Testis (tissue), 2 donors: ENCODE measurements at regions not wholly inside any gene's neighbourhood (a gene's known extent, or its start where the extent isn't known, plus 50 kb on each side); places are given as distances from the start of the nearest gene placed in this dataset.
"Not testable (repeated sequence)": the region's sequence is repeated elsewhere in the genome, so short reads cannot be mapped to it uniquely, and the experiment has no call there.

Source experiments
- DNase-seq: peaks from one replicate; pipeline ENCODE4 v3.0.0-alpha.2; 2019
- H3K27ac ChIP-seq, 2 donors: fragments of 200-600 bp; sonication (generic); one replicate each; pipeline ENCODE4 v1.5.1; 2019
- H3K27me3 ChIP-seq: fragments of 200-600 bp; sonication (generic); one replicate; pipeline ENCODE4 v1.5.1; 2019
- H3K36me3 ChIP-seq: fragments of 200-600 bp; sonication (generic); one replicate; pipeline ENCODE4 v1.5.1; 2017; ENCODE audit warnings: low read depth; ENCODE audit errors: missing control alignments
- H3K4me1 ChIP-seq: fragments of 200-600 bp; sonication (generic); one replicate; pipeline ENCODE4 v1.5.1; 2019
- H3K4me3 ChIP-seq, 2 donors: fragments of 200-600 bp; sonication (generic); one replicate each; pipeline ENCODE4 v1.5.1; 2017 to 2019
- H3K9me3 ChIP-seq: fragments of 200-600 bp; sonication (generic); one replicate; pipeline ENCODE4 v1.5.1; 2017
- POLR2A ChIP-seq: fragments of 450-650 bp; IDR thresholded peaks from one replicate; pipeline ENCODE4 v1.6.1; 2017; ENCODE audit warnings: antibody characterized with exemption, mild to moderate bottlenecking, moderate library complexity
- WGBS, 2 donors: methylation state at CpG; one replicate each; pipeline ENCODE4 v1.1.5; 2018; 5-methylcytosine and 5-hydroxymethylcytosine counted together
- intact Hi-C: fragments of 100-400 bp; cut with DNase I; formaldehyde crosslinking; loops from one replicate; pipeline ENCODE4 v1.15.1; 2023; ENCODE audit warnings: low total_unique reads
- TF ChIP-seq, protein P1 (sequence below), 3 experiments: fragments of 450-650 bp in 2 of 3; fragments of 200-600 bp in 1 of 3; sonication (generic) in 1 of 3; IDR thresholded peaks; one replicate each; pipeline ENCODE4 v1.5.1; 2016 to 2019; ENCODE audit warnings: antibody characterized with exemption in 3 of 3, mild to moderate bottlenecking in 2 of 3, moderate library complexity in 1 of 3

DNA sequence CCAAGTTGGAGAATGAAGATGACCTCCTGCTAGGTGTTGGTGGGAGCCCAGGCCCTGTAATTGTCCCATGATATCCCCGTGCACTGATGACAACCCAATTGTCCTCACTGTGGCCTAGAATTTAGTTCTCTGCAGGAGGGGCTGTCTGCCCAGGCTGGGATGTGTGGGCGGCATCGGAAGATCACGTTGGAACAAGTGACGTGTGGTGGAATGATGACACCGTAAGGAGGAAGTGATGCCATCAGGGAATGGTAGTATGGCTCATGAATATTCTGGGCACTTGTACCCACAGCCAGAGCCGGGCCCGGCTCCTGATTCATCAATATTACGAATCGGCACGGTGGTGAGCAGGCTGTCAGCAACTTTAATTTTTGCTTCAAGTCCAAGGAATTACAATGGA is 111.6 kb downstream of the MIAT start:
- Histone ChIP-seq H3K4me1 (peaks cover under 1% of the 10 kb centered on the region), H3K27me3 (no peaks in the 10 kb centered on the region), H3K27ac (no peak overlapping the region), H3K36me3 (no peaks in the 10 kb centered on the region), H3K9me3 (no peaks in the 10 kb centered on the region), H3K4me3 (no peak overlapping the region)
- intact Hi-C loops: loop anchor here (10.0 kb wide), 1 partner anchor 616 kb away; no protein-coding TSS in a partner anchor
- WGBS, 2 donors: 81 to 85% methylated on average over 10 to 11 of the region's 11 CpGs
- TF ChIP-seq POLR2A: no peak
- TF ChIP-seq, protein P1, sequence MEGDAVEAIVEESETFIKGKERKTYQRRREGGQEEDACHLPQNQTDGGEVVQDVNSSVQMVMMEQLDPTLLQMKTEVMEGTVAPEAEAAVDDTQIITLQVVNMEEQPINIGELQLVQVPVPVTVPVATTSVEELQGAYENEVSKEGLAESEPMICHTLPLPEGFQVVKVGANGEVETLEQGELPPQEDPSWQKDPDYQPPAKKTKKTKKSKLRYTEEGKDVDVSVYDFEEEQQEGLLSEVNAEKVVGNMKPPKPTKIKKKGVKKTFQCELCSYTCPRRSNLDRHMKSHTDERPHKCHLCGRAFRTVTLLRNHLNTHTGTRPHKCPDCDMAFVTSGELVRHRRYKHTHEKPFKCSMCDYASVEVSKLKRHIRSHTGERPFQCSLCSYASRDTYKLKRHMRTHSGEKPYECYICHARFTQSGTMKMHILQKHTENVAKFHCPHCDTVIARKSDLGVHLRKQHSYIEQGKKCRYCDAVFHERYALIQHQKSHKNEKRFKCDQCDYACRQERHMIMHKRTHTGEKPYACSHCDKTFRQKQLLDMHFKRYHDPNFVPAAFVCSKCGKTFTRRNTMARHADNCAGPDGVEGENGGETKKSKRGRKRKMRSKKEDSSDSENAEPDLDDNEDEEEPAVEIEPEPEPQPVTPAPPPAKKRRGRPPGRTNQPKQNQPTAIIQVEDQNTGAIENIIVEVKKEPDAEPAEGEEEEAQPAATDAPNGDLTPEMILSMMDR (IDR thresholded peaks at IDR 0.05): no peak
- no peak for DNase-seq

- H3K27me3 ChIP-seq: no peaks in the 10 kb centered on the region
- no peak for DNase-seq
- TF ChIP-seq, protein P1 (IDR thresholded peaks at IDR 0.05): no peak
- no peak for TF ChIP-seq POLR2A
- intact Hi-C loops: loop anchor here (10.0 kb wide), 1 partner anchor 615 kb away; no protein-coding TSS in a partner anchor
- H3K4me1 ChIP-seq: no peaks in the 10 kb centered on the region
- no peaks in the 10 kb centered on the region for H3K36me3 ChIP-seq
- 60 to 84% methylated on average over 1 of the region's 1 CpG for WGBS, 2 donors
- H3K4me3 ChIP-seq: no peak overlapping the region
- no peaks in the 10 kb centered on the region for H3K9me3 ChIP-seq
- H3K27ac ChIP-seq: no peak overlapping the region
Measured at GRCh38 chr22:26769663-26770062, 112.3 kb downstream of the MIAT start.

DNA sequence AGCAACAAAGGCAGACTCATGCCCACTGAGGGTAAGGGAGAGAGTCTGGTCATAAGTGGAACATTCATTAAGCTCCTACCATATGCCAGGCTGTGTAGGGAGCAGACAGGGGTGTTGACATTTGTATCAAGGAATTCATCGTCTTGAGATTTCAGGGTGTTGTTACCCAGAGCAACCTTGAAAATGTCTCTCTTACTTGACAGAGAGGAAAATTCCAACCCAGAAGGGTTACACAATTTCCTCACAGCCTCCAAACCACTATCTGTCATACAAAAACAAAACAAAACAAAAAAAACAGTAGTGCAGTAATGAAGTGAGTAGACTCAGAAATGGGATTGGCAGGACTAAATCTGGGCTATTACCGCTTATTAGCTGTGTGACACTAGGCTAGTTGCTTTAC is 113.2 kb downstream of the MIAT start:
- no peak for DNase-seq
- no peaks in the 10 kb centered on the region for H3K36me3 ChIP-seq
- intact Hi-C loops: no loop called here
- H3K4me3 ChIP-seq: no peak overlapping the region
- no peaks in the 10 kb centered on the region for H3K9me3 ChIP-seq
- H3K27ac ChIP-seq: no peak overlapping the region
- WGBS, 2 donors: 74 to 77% methylated on average over 2 of the region's 2 CpGs
- no peaks in the 10 kb centered on the region for H3K27me3 ChIP-seq
- no peaks in the 10 kb centered on the region for H3K4me1 ChIP-seq
- TF ChIP-seq POLR2A: no peak
- TF ChIP-seq, protein P1 (IDR thresholded peaks at IDR 0.05): no peak

DNA sequence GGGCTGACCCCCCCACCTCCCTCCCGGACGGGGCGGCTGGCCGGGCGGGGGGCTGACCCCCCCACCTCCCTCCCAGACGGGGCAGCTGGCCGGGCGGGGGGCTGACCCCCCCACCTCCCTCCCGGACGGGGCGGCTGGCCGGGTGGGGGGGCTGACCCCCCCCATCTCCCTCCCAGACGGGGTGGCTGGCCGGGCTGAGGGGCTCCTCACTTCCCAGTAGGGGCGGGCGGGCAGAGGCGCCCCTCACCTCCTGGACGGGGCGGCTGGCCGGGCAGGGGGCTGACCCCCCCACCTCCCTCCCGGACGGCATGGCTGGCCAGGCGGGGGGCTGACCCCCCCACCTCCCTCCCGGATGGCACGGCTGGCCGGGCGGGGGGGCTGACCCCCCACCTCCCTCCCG is 115.7 kb downstream of the MIAT start:
- H3K36me3 ChIP-seq, H3K27me3 ChIP-seq, intact Hi-C loops, DNase-seq, H3K27ac ChIP-seq, H3K4me3 ChIP-seq, H3K9me3 ChIP-seq, H3K4me1 ChIP-seq: not testable (repeated sequence)
- no CpG with 5 or more reads among the region's 28 CpGs for WGBS, 2 donors

DNA sequence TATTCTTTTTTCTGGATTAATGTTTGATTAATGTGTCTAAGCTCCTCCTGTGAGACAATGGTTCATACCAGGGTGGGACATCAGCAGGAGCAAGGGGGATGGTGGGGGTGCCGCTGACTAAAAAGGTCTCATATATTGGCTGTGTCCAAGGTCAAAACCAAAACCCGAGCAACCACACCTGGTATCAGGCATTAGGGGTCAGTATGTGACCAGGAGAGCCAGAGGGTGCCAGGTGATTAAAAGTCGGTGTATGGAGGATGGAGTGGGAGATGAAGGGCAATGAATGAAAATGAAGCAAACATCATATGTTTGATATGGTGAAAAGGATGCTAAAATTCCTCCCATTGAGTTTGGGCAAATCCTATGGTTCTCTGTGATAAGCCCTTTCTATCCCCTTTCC is 118.0 kb downstream of the MIAT start:
- Histone ChIP-seq H3K27ac (no peak overlapping the region), H3K4me1 (no peaks in the 10 kb centered on the region), H3K27me3 (no peaks in the 10 kb centered on the region), H3K4me3 (no peak overlapping the region), H3K9me3 (no peaks in the 10 kb centered on the region), H3K36me3 (no peaks in the 10 kb centered on the region)
- DNase-seq: no peak
- intact Hi-C loops: no loop called here
- 93 to 96% methylated on average over 3 of the region's 3 CpGs for WGBS, 2 donors
- TF ChIP-seq, protein P1 (IDR thresholded peaks at IDR 0.05): no peak
- TF ChIP-seq POLR2A: no peak
